ENCODE measurements at regions not wholly inside any gene's neighbourhood (a gene's known extent, or its start where the extent isn't known, plus 50 kb on each side); places are given as distances from the start of the nearest gene placed in this dataset.
"Not testable (repeated sequence)": the region's sequence is repeated elsewhere in the genome, so short reads cannot be mapped to it uniquely, and the experiment has no call there.

GRCh38 chr1:214862421-214862820 lies 220.1 kb upstream of the KCNK2 start:
- no peak overlapping the region for H3K27ac Mint-ChIP-seq
- no peaks in the 10 kb centered on the region for H3K36me3 Mint-ChIP-seq
- H3K4me3 Mint-ChIP-seq = no peak overlapping the region
- no peaks in the 10 kb centered on the region for H3K9me3 Mint-ChIP-seq
- H3K27me3 Mint-ChIP-seq = no peaks in the 10 kb centered on the region
- H3K4me1 Mint-ChIP-seq = no peaks in the 10 kb centered on the region
- DNase-seq = no peak
- CTCF ChIA-PET = no interaction called here

GRCh38 chr1:214864896-214865688 lies 217.4 kb upstream of the KCNK2 start:
- Mint-ChIP-seq H3K4me3 (no peak overlapping the region), H3K9me3 (peaks cover 2% of the 10 kb centered on the region), H3K27ac (no peak overlapping the region), H3K27me3 (no peaks in the 10 kb centered on the region), H3K4me1 (no peaks in the 10 kb centered on the region), H3K36me3 (no peaks in the 10 kb centered on the region)
- CTCF ChIA-PET = no interaction called here
- DNase-seq = no peak

- H3K27ac Mint-ChIP-seq, DNase-seq, H3K9me3 Mint-ChIP-seq, H3K36me3 Mint-ChIP-seq, CTCF ChIA-PET, H3K27me3 Mint-ChIP-seq, H3K4me3 Mint-ChIP-seq, H3K4me1 Mint-ChIP-seq: not testable (repeated sequence)
These were observed 212.1 kb upstream of the KCNK2 start for GRCh38 chr1:214870426-214870825.

- CTCF ChIA-PET = no interaction called here
- Mint-ChIP-seq H3K36me3 (no peaks in the 10 kb centered on the region), H3K4me1 (no peaks in the 10 kb centered on the region), H3K4me3 (no peak overlapping the region), H3K27ac (no peak overlapping the region), H3K9me3 (no peaks in the 10 kb centered on the region), H3K27me3 (no peaks in the 10 kb centered on the region)
- no peak for DNase-seq
These were observed 201.6 kb upstream of the KCNK2 start for GRCh38 chr1:214880956-214881355.

- CTCF ChIA-PET = no interaction called here
- no peaks in the 10 kb centered on the region for H3K9me3 Mint-ChIP-seq
- no peak for DNase-seq
- H3K27me3 Mint-ChIP-seq = no peaks in the 10 kb centered on the region
- H3K36me3 Mint-ChIP-seq = no peaks in the 10 kb centered on the region
- H3K4me1 Mint-ChIP-seq = no peaks in the 10 kb centered on the region
- no peak overlapping the region for H3K27ac Mint-ChIP-seq
- no peak overlapping the region for H3K4me3 Mint-ChIP-seq
These were observed 199.9 kb upstream of the KCNK2 start for GRCh38 chr1:214882616-214883015.

GRCh38 chr1:214895011-214895600 lies 187.4 kb upstream of the KCNK2 start:
- no peak overlapping the region for H3K4me3 Mint-ChIP-seq
- no peak overlapping the region for H3K27ac Mint-ChIP-seq
- H3K27me3 Mint-ChIP-seq = no peaks in the 10 kb centered on the region
- no peaks in the 10 kb centered on the region for H3K4me1 Mint-ChIP-seq
- CTCF ChIA-PET = no interaction called here
- no peak for DNase-seq
- no peaks in the 10 kb centered on the region for H3K36me3 Mint-ChIP-seq
- H3K9me3 Mint-ChIP-seq = no peaks in the 10 kb centered on the region

GRCh38 chr1:214896921-214897320 lies 185.6 kb upstream of the KCNK2 start:
- Mint-ChIP-seq H3K27ac (no peak overlapping the region), H3K4me1 (no peaks in the 10 kb centered on the region), H3K27me3 (no peaks in the 10 kb centered on the region), H3K9me3 (no peaks in the 10 kb centered on the region), H3K4me3 (no peak overlapping the region), H3K36me3 (no peaks in the 10 kb centered on the region)
- CTCF ChIA-PET = no interaction called here
- DNase-seq = no peak

GRCh38 chr1:214897581-214897980 lies 185.0 kb upstream of the KCNK2 start:
- Mint-ChIP-seq H3K27me3 (no peaks in the 10 kb centered on the region), H3K4me1 (no peaks in the 10 kb centered on the region), H3K36me3 (no peaks in the 10 kb centered on the region), H3K4me3 (no peak overlapping the region), H3K27ac (no peak overlapping the region), H3K9me3 (no peaks in the 10 kb centered on the region)
- CTCF ChIA-PET = no interaction called here
- DNase-seq = no peak

GRCh38 chr1:214898161-214898560 lies 184.4 kb upstream of the KCNK2 start:
- H3K4me3 Mint-ChIP-seq = no peak overlapping the region
- CTCF ChIA-PET = no interaction called here
- no peaks in the 10 kb centered on the region for H3K4me1 Mint-ChIP-seq
- no peak overlapping the region for H3K27ac Mint-ChIP-seq
- no peaks in the 10 kb centered on the region for H3K9me3 Mint-ChIP-seq
- H3K27me3 Mint-ChIP-seq = no peaks in the 10 kb centered on the region
- no peak for DNase-seq
- H3K36me3 Mint-ChIP-seq = no peaks in the 10 kb centered on the region

- Mint-ChIP-seq H3K27ac (no peak overlapping the region), H3K27me3 (no peaks in the 10 kb centered on the region), H3K36me3 (no peaks in the 10 kb centered on the region), H3K9me3 (no peaks in the 10 kb centered on the region), H3K4me3 (no peak overlapping the region), H3K4me1 (no peaks in the 10 kb centered on the region)
- no peak for DNase-seq
- CTCF ChIA-PET = no interaction called here
These were observed 183.8 kb upstream of the KCNK2 start for GRCh38 chr1:214898718-214899117.

GRCh38 chr1:214899908-214900460 lies 182.6 kb upstream of the KCNK2 start:
- no peak for DNase-seq
- H3K27ac Mint-ChIP-seq = no peak overlapping the region
- H3K9me3 Mint-ChIP-seq = no peaks in the 10 kb centered on the region
- no peaks in the 10 kb centered on the region for H3K36me3 Mint-ChIP-seq
- no peaks in the 10 kb centered on the region for H3K27me3 Mint-ChIP-seq
- no peaks in the 10 kb centered on the region for H3K4me1 Mint-ChIP-seq
- H3K4me3 Mint-ChIP-seq = no peak overlapping the region
- CTCF ChIA-PET = no interaction called here

GRCh38 chr1:214900590-214900989 lies 181.9 kb upstream of the KCNK2 start:
- Mint-ChIP-seq H3K36me3 (no peaks in the 10 kb centered on the region), H3K4me1 (no peaks in the 10 kb centered on the region), H3K9me3 (no peaks in the 10 kb centered on the region), H3K27ac (no peak overlapping the region), H3K4me3 (no peak overlapping the region), H3K27me3 (no peaks in the 10 kb centered on the region)
- DNase-seq = no peak
- CTCF ChIA-PET = interaction anchor here (0.7 kb wide), 1 partner anchor 78 kb away, joined by 3 read pairs; no protein-coding TSS in a partner anchor

GRCh38 chr1:214901718-214902117 lies 180.8 kb upstream of the KCNK2 start:
- H3K36me3 Mint-ChIP-seq = no peaks in the 10 kb centered on the region
- CTCF ChIA-PET = no interaction called here
- no peaks in the 10 kb centered on the region for H3K27me3 Mint-ChIP-seq

GRCh38 chr1:214902636-214903320 lies 179.8 kb upstream of the KCNK2 start:
- no peaks in the 10 kb centered on the region for H3K9me3 Mint-ChIP-seq
- H3K27me3 Mint-ChIP-seq = no peaks in the 10 kb centered on the region
- DNase-seq = no peak
- no peaks in the 10 kb centered on the region for H3K36me3 Mint-ChIP-seq
- H3K4me3 Mint-ChIP-seq = no peak overlapping the region
- H3K4me1 Mint-ChIP-seq = no peaks in the 10 kb centered on the region
- no peak overlapping the region for H3K27ac Mint-ChIP-seq
- CTCF ChIA-PET = no interaction called here

More at GRCh38 chr1:214901718-214902117, 180.8 kb upstream of the KCNK2 start:
- H3K9me3 Mint-ChIP-seq = no peaks in the 10 kb centered on the region
- H3K4me1 Mint-ChIP-seq = no peaks in the 10 kb centered on the region
- H3K27ac Mint-ChIP-seq = no peak overlapping the region
- no peak overlapping the region for H3K4me3 Mint-ChIP-seq
- no peak for DNase-seq

GRCh38 chr1:214912127-214912526 lies 170.4 kb upstream of the KCNK2 start:
- H3K27ac Mint-ChIP-seq = no peak overlapping the region
- H3K4me3 Mint-ChIP-seq = no peak overlapping the region
- no peak for DNase-seq
- no peaks in the 10 kb centered on the region for H3K4me1 Mint-ChIP-seq
- no peaks in the 10 kb centered on the region for H3K27me3 Mint-ChIP-seq
- H3K36me3 Mint-ChIP-seq = no peaks in the 10 kb centered on the region
- H3K9me3 Mint-ChIP-seq = no peaks in the 10 kb centered on the region
- CTCF ChIA-PET = no interaction called here

All from activated naive CD4-positive, alpha-beta T cell treated with anti-CD3 and anti-CD28 coated beads, Interleukin-2, amount 10 ng/mL, durations not matched to agents 7 days and 5 days (primary cell).